ENCODE measurements at regions not wholly inside any gene's neighbourhood (a gene's known extent, or its start where the extent isn't known, plus 50 kb on each side); places are given as distances from the start of the nearest gene placed in this dataset.

DNA sequence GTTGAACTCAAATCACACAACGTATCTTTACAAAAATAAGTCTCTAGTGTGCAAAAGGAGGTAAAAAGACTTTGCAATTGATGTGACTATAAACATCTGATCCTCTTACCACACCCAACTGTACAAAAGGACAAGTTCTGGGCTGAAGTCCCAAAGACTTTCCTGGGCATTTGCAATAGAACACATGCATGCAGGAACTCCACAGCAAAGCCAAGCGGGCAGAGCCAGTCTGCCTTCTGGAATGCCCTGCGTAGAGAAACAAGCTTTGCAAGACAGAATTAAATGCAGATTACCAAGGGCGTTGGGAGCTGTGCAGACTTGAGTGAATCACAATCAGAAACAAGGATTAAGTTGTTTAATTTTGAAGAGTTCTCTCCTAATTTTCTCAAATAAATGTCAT, 208.4 kb upstream of the ZNF521 start:
- TF ChIP-seq, protein P1, sequence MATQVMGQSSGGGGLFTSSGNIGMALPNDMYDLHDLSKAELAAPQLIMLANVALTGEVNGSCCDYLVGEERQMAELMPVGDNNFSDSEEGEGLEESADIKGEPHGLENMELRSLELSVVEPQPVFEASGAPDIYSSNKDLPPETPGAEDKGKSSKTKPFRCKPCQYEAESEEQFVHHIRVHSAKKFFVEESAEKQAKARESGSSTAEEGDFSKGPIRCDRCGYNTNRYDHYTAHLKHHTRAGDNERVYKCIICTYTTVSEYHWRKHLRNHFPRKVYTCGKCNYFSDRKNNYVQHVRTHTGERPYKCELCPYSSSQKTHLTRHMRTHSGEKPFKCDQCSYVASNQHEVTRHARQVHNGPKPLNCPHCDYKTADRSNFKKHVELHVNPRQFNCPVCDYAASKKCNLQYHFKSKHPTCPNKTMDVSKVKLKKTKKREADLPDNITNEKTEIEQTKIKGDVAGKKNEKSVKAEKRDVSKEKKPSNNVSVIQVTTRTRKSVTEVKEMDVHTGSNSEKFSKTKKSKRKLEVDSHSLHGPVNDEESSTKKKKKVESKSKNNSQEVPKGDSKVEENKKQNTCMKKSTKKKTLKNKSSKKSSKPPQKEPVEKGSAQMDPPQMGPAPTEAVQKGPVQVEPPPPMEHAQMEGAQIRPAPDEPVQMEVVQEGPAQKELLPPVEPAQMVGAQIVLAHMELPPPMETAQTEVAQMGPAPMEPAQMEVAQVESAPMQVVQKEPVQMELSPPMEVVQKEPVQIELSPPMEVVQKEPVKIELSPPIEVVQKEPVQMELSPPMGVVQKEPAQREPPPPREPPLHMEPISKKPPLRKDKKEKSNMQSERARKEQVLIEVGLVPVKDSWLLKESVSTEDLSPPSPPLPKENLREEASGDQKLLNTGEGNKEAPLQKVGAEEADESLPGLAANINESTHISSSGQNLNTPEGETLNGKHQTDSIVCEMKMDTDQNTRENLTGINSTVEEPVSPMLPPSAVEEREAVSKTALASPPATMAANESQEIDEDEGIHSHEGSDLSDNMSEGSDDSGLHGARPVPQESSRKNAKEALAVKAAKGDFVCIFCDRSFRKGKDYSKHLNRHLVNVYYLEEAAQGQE (IDR thresholded peaks at IDR 0.05; ENCODE audit: unreplicated experiment) = no peak
- TF ChIP-seq, protein P2, sequence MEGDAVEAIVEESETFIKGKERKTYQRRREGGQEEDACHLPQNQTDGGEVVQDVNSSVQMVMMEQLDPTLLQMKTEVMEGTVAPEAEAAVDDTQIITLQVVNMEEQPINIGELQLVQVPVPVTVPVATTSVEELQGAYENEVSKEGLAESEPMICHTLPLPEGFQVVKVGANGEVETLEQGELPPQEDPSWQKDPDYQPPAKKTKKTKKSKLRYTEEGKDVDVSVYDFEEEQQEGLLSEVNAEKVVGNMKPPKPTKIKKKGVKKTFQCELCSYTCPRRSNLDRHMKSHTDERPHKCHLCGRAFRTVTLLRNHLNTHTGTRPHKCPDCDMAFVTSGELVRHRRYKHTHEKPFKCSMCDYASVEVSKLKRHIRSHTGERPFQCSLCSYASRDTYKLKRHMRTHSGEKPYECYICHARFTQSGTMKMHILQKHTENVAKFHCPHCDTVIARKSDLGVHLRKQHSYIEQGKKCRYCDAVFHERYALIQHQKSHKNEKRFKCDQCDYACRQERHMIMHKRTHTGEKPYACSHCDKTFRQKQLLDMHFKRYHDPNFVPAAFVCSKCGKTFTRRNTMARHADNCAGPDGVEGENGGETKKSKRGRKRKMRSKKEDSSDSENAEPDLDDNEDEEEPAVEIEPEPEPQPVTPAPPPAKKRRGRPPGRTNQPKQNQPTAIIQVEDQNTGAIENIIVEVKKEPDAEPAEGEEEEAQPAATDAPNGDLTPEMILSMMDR (conservative IDR thresholded peaks at IDR 0.05; ENCODE audit: low read depth in 2 of 2) = no peak
- TF ChIP-seq EZH2 (IDR thresholded peaks at IDR 0.05; ENCODE audit: low read depth, unreplicated experiment) = no peak
- no peak for TF ChIP-seq EZH2phosphoT487 (IDR thresholded peaks at IDR 0.05; ENCODE audit: unreplicated experiment)
- TF ChIP-seq STAT1 (IDR thresholded peaks at IDR 0.05; ENCODE audit: unreplicated experiment) = no peak

Measured in GM23338 (cell line).